Activated naive CD4-positive, alpha-beta T cell treated with anti-CD3 and anti-CD28 coated beads, Interleukin-2, amount 50 U/mL, for 16 hours (primary cell): ENCODE measurements at regions not wholly inside any gene's neighbourhood (a gene's known extent, or its start where the extent isn't known, plus 50 kb on each side); places are given as distances from the start of the nearest gene placed in this dataset.
"Not testable (repeated sequence)": the region's sequence is repeated elsewhere in the genome, so short reads cannot be mapped to it uniquely, and the experiment has no call there.

Experiments used
- DNase-seq: peaks from one replicate; pipeline ENCODE4 v3.0.0-alpha.2; 2020

DNA sequence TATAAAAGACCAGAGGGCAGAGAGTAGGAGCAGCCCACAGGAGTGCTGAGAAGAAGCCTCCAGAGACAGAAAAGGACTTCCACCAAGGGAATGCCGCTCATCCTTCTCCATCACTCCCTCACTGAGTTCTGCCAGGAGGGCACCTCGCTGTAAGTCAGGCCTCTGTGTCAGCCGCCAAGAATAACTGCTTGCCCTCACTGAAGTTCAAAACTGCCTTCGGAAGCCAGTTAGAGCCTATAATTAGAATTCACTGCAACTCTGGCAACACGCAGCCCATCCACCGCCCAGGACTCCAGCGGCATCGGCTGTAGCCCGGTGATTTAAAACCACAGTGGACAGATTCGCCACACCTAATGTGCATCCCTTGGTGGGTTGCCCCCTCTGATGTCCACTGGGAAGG, 281.8 kb upstream of the ZNF507 start:
- DNase-seq, result no peak

DNA sequence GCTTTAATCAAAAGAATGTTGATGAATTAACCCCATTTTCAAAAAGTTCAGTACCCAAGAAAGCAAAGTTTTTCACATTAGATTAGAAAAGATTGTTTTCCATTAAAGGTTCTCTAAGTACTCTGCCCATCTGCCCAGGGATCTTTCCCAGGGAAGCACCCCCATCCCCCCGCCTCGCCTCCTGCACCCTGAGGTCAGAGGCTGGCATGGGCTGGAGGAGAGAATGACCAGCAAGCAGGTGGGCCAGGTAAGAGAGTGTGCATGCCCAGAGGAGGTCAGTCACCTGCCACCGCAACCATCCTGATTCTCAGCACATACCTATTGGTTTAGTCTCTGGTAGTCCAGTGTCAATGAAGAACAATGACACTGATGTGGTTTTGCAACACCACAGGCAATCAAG, 279.4 kb upstream of the ZNF507 start:
- no peak for DNase-seq

DNA sequence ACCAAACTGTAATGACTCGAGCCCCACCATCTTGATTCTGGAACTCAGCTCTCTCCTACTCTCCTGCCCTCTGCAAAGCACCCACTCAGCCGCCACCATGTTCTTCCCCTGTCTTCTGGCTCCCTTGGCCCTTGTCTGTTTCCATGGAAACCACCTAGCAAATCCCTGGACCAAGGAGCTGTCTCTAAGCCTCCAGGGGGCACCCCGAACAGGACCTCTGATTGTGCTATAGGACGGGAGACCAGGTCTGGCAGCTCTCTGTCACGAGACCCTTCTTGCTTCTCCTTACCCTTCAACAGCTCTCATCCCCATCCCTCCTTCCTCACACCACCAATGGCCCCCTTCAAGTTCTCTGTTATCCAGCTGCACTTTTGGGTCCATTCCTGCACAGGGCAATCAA, 277.7 kb upstream of the ZNF507 start:
- no peak for DNase-seq

DNA sequence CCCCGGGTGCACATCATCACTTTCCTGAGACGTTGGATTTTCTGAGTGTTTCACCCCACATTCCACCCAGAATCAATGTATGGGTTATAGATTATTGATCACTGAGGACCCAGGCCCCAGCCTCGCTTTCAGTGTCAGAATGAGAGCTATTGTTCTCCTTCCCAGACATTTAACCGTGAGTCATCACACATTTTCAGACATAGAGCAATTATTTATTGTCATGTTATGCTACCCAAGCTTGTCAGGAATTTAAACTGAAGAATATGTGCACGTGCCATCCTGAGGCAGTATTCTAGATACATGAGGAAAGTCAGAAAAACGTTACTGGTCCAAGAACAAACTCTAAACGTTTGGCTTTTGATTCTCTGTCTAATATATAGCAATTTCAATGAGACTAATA, 276.6 kb upstream of the ZNF507 start:
- no peak for DNase-seq

DNA sequence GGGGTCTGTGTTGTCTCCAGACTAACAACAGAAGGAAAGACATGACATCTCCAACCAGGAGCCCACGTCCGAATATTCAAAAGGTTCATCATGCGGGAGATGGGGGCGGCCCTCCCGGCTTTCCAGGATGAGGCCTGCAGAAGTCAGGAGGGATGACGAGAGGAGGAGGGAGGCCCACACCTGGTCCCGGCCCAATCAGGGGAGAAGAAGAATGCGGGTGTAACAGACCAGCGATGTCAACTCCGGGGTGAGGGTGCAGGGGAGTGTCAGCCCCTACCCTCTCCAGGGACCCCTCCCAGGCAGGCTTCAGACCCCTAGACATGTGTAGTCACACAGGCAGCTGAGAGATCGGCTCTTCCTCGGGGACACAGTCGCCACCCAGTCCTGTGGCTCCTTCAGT, 275.3 kb upstream of the ZNF507 start:
- DNase-seq, result no peak

DNA sequence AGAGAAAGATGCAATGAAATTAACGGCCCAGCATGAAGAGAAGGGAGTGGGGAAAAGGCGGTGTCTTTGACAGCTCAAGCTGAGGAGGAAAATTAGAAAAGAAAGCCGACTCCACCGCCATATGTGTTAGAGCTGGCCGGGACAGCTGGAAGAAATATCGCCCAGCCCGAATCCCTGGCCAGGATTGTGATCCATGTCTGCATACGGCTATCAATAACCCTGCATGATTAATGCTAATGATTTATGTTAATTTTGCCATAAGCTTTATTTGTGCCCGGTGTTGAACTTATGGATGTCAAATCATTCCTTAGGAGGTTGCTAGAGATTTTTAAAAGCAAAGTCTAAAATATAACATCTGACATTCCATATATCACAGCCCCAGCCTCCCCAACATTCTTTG, 263.4 kb upstream of the ZNF507 start:
- DNase-seq, result no peak

DNA sequence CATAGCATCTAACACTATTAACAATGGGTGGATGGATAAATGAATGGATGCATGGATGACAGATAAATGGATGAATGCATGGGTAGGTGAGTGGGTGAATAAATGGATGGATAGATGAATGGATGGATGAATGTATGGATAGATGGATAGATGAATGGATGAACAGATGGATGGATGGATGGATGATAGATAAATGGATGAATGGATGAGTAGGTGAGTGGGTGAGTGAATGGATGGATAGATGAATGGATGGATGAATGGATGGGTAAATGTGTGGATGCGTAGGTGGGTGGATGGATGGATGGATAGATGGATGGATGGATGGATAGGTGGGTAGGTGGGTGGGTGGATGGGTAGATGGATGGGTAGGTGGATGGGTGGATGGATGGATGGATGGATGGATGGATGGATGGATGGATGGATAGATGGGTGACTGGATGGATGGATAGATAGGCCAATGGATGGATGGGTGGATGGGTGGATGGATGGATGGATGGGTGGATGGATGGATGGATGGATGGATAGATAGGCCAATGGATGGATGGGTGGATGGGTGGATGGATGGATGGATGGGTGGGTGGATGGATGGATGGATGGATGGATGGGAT, 260.6 kb upstream of the ZNF507 start:
- DNase-seq, result not testable (repeated sequence)

DNA sequence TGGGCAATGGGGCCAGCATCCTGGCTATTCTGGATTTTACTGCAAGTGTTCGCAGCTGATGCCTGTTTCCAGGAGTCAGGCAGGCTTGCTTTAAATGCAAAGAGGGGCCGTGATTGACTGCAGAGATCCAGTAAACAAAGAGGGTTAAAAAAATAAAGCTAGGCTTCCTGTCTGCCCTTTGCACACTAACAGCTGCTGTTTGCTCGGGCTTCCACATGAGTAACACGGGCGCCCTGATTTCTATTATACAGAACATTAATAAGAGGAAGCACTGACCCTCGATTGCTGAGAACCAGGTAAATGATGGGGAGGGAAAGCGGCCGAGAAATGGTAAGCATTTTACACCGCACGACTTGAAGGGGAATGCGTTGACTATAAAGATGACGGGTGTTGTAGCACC, 254.2 kb upstream of the ZNF507 start:
- no peak for DNase-seq

DNA sequence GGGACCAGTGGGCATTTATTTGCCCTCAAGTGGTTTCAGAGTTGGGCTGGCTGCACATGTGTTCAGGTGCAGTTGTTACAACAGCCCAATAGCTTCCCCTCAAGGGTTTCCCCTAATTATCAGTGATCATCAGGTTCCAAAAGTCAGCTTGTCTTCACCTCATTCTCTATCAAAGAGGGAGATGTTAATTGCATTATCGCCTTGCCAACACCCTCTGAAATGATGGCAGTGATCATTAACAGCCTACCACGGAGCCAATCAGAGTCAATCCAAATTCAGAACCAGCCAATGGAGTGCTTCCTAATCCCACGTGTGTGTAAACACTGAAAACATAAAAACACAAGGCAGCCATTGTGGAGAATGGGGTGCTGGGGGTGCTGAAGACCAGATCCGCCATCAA, 248.4 kb upstream of the ZNF507 start:
- no peak for DNase-seq

DNA sequence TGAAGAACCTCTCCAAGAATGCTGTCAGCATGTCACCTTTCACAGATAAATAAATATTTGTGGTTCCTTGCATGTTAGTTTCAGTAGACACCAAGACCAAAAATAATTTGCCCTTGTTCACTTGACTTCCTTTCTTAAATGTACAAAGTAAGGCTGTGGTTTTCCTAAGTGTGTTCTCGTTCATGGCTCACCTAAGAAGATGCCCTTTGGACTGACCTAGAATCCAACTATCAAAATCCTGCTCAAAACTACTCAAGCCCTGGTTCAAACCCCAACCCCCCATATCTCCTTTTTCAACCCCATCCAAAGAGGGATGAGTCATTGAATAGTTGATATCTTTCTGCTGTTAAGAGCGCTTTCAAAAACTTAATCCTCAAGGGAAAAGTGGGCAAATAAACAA, 247.8 kb upstream of the ZNF507 start:
- no peak for DNase-seq

DNA sequence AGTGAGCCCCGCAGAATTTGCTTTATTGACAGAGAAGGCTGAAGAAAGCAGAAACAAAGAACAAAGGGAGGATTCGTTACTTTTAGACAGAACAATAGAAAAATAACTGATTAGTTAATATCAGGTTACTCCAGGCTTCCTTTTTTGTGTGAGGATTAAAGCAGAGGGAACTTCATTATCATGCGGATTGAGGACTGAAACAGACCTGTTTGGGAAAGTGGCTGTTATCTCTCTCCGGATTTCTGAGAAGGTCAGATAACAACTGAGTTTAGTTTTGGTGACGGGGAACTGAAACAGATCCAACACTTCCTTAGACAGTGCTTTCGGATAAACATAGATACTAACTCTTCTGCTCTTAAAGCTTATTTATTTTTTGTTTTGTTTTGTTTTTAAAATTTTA, 246.4 kb upstream of the ZNF507 start:
- DNase-seq, result no peak

DNA sequence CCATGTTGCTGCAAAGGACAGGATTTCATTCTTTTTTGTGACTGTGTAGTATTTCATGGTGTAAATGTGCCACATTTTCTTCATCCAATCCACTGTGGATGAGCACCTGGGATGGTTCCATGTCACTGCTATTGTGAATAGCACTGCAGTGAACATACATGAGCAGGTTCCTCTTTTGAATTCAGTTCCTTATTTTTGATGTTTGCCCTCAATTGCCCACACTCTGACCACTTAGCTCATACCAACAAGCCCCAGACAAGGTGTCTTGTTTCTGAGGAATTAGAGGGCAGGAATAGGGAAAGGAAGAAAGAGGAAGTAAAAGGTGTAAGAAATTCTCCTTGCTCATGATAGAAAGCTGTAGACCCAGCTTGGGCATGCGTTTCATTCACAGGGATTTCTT, 244.2 kb upstream of the ZNF507 start:
- DNase-seq, result no peak

DNA sequence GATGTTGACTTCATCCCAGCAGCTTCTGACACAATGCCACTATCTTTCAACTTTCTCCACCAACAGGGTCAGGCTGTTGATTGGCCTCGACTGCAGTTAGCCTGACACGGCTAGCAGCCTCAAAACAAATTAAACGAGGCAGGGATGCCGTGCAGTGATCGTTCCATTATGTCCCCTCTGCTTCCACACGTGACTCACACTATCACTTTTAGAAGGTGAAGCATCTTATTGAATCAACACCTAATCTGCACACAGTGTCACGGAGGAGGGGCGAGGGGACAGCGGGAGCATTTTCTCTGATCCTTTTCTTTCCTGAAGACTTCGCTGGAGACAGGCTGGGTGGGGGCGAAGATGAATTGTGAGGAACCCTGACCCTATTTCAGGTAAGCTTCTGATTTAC, 241.9 kb upstream of the ZNF507 start:
- no peak for DNase-seq

DNA sequence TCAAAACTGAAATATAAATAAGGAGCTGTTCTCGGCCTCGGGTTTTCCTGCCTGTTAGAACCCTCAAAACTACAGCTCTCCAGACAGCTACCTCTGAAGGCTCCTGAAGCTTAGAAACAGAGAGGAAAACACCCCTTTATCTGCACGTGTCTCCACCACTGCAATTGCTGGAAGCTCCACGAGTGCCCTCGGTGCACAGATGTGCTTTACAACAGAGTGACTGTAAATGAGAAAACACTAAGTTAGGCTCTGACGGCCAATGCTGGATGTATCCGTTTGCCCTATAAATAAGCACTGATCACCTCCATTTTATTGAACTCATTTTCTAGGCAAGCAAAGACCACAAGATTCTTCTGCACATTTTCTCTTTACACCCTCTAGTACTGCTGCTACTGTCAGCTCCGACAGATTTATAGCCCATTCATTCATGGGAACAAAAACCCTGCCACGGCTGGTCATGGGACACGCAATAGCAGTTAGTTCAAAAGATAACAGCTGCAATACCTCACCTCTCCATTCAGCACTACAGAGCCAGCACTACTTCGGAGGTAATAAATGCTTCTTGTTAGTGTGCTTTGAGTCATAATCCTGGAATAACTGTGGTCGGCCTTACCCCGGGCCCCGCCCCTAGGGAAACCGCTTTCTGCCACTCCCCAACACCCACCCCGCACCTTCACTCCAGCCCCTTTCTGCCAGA, 241.1 kb upstream of the ZNF507 start:
- no peak for DNase-seq

DNA sequence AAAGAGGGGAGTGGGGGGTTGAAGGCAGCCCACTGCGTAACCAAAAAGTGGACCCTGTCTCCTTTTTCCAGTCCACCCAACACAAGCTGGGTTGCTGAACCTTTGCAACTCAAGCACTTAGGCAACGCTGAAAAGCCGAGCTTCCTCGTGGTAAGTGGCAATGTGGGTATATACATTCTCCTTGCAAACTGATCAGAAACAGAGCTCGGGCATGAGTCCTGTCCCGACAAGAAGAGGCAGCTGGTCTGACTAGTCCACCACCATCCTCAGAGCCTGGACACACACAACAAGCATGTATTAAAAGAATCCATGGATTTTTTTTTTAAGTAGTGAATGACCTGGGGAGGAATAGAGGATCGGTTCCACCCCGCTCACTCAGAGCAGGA, 240.6 kb upstream of the ZNF507 start:
- DNase-seq, result no peak

DNA sequence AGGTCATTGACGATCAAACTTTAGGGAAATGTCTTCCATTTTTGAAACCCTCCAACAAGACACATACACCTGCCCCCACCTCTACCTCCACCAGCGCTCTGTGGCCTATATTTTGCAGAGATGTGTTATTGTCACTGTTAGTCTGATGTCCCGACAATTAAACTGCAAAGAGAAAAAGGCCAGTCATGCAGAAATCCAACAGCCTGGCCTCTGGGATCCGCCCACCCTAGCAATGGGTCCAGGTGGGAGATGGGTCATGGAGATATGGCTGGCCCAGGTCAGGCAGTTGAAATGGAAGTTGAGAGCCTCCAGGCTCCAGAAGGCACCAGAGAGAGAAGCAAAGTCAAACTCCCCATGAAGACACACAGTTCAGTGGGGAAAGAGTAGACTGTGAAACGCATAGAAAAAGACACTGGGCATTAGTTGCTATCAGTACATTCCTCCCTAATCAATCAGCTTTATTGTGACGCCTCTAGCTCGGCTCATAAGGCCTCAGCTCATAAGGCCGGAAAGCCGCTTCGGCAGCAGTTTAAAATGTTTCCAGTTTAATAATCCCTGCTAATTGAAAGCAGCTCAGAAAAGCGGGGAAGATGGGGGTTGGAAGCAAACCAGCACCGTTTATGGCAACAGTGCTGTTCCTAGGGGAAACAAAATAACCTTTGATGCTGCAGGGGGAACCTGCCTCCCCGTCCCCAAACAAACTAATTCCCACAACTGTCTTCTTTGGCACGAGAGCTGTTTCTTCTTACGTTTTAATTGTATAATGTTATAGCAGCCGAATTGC, 239.7 kb upstream of the ZNF507 start:
- DNase-seq, result no peak

DNA sequence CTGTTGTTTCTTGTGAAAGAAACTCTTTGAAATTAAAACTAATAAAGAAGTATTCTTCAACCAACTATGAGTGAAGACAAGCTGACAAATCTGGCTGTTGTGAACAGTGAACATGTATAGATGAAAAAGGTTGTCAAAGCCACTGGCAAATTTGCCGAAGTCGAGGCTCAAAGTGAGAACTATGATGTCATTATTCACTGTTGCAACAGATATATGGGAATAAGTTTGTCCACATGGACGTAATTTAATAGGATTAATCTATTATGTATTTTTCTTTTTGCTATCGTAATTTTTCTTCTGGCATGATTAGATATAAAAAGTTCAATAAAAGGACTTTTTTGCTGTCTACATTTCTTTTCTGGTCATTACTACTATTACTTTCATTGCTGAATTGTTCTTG, 223.2 kb upstream of the ZNF507 start:
- no peak for DNase-seq

DNA sequence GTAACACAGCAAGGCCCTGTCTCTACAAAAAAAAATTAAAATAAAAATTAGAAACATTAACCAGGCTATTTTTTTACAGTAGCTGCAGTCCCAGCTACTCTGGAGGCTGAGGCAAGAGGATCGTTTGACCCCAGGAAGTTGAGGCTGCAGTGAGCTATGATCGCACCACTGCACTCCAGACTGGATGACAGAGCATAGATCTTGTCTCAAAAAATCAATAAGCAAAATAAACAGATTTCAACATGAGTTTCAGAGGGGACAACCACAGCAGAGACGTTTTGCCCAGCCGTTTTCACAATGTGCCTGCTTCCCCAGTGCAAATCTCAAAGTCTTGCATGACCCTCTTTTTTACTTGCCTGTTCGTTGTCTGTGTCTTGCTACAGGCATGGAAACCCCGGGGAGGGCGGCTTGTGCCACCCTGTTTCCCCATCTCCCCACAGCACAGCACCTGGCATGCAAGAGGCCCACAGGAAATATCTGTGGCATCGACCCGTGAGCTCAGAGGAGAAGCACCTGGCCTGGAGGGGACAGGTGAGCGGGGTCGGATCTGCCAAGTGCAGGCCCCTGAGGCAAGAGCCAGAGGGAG, 222.0 kb upstream of the ZNF507 start:
- DNase-seq, result no peak

DNA sequence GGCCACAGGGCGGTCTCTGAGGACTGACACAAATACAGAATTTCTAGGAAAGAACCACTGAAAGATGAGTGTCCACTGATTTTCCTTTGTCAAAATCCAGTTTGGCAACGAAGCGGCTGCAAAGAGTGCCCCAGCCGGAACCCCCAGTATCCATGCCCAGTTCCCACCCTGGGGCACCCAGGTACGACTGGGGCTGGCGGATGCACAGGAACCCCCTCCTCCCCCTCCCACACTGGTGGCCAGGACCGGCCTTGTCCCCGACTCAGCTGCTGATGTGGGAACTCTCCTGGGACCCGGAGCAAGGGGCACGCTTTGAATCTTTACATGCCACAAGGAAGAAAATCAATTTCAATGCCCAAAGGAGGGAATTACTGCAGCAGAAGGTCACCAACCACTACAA, 220.8 kb upstream of the ZNF507 start:
- no peak for DNase-seq

DNA sequence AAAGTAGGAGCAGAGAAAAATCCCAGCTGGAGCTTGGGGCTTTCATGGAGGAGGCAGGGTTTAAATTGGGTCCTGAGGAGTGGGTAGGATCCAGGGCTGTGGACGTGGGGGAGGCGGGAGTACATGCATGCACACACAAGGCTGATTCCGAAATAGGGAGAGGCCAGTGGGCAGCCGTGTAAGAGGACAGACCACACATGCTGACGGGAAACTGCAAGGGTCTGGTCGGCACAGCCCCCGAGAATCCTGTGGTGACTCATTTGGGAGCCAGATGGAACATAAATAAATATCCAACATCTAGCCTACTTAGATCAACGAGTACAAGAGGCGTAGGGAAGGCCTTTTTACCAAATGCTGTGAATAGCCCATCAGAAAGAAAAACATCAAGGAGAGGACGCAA, 216.3 kb upstream of the ZNF507 start:
- no peak for DNase-seq

DNA sequence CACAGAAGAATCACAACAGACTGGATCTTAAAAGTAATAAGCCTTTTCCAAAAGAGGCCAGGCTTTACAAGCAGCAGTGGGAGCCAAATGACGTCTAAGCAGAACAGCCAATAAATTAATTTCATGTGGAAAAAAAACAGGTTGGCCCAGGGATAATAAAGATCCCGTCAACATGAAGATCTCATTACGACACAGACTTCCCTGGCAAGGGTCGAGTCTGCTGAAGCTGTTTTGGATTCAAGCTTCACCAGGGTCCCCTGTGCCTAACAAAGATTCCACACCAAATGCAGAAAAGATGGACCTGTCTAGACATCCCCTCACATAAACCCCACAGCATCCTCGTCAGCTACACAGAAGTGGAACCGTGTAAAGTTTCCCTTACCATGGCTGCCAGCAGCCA, 215.1 kb upstream of the ZNF507 start:
- DNase-seq, result no peak

DNA sequence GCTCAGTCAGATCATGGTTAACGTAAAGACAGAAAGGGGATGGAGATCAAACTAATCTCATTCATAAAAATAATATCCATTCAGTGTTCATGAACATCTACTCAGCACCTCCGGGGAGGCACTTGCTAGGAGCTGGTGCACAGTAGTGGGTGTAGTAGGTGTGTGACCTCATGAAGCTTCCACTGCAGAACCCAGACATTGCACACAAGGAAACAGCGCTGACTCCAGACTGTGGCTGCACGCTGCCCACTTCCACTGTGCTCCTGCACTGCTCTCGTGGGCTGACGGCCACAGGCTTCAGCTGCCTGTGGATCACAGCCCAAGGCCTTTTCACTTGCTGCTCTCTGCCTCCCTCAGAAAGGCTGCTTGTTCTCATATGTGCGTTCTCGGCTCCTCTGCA, 214.4 kb upstream of the ZNF507 start:
- no peak for DNase-seq

DNA sequence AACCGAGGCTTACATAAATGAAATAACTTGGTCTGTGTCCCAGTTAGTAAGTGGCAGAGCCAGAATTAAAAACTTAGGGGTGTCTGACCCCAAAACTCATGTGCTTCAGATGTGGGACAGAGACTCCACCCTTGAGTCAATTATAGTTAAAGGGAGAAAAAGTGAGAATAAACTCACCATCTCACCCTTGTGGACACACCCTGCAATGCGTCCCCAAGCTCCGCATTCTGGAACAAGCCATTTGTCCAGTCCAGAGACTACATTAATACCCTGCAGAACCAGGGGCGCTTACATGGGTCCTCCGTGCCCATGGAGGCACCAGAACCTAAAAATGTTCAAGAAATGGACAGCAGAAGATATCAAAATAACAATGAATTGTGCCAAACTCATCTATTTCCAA, 207.0 kb upstream of the ZNF507 start:
- DNase-seq, result no peak

DNA sequence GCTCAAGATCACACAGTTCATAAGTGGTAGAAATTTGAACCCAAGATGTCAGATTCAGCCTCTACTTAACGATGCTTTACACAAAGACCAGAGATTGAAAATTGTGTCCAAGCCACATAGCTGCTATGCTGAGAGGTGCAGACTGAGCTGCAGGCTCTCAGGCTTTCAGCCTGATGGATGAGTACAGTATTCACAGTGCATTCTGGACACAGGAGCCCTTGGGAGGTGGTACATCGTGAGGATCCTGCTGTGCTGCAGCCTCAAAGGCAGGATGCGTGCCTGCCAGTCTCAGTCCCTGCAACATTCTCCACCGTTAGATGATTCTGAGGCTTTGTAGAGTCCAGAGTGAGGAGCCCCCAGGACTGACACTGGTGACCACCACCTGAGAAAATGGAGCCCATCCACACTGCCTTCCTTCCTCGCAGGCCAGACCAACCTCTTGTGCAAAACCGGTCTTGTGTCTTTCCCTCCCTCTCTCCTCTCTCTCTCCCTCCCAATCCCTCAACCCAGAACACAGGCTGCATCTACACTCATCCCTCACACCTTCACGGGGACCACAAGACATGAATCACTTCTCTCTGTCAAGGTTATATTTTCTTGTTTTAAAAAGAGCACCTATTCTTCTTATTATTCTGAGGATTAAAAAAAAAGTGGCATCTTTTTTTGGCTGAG, 203.4 kb upstream of the ZNF507 start:
- no peak for DNase-seq
